ENCODE measurements at regions not wholly inside any gene's neighbourhood (a gene's known extent, or its start where the extent isn't known, plus 50 kb on each side); places are given as distances from the start of the nearest gene placed in this dataset.

- Histone ChIP-seq H4K8ac (ENCODE audit: low read depth, low read length) (no peak overlapping the region), H3K14ac (ENCODE audit: low read length) (no peak overlapping the region), H3K18ac (ENCODE audit: low read length) (no peak overlapping the region), H2AK5ac (ENCODE audit: low read length) (no peak overlapping the region), H2BK12ac (ENCODE audit: low read length) (no peak overlapping the region), H3K4me2 (ENCODE audit: low read length) (no peak overlapping the region), H4K91ac (ENCODE audit: low read depth, low read length) (no peak overlapping the region), H3K79me1 (ENCODE audit: low read length) (peaks cover 3% of the 10 kb centered on the region), H2AFZ (ENCODE audit: insufficient read depth, low read length, poor library complexity) (no peak overlapping the region), H4K12ac (ENCODE audit: low read depth, low read length) (no peak overlapping the region), H2BK5ac (ENCODE audit: low read depth, low read length, poor library complexity) (no peak overlapping the region), H3K27ac (ENCODE audit: low read depth, low read length) (no peak overlapping the region), H3K23ac (ENCODE audit: low read length) (no peak overlapping the region), H3K9me3 (ENCODE audit: insufficient read depth, low read depth, low read length) (peaks cover 5% of the 10 kb centered on the region), H2BK120ac (ENCODE audit: insufficient read depth, low read length, poor library complexity) (no peak overlapping the region), H3K9ac (ENCODE audit: low read length) (no peak overlapping the region), H3K4me1 (ENCODE audit: control insufficient read depth in 1 of 2, insufficient read depth in 2 of 2, low read length in 2 of 2) (peaks cover 9 to 11% of the 10 kb centered on the region in 2 experiments), H3K79me2 (ENCODE audit: control insufficient read depth, insufficient read depth, low read length, poor library complexity) (no peaks in the 10 kb centered on the region), H3K4ac (ENCODE audit: low read depth, low read length) (no peak overlapping the region), H3K36me3 (ENCODE audit: control insufficient read depth in 1 of 2, insufficient read depth in 2 of 2, low read length in 2 of 2) (no peaks in the 10 kb centered on the region), H3K4me3 (ENCODE audit: low read depth, low read length) (no peak overlapping the region), H3K27me3 (ENCODE audit: insufficient read depth, low read length) (no peaks in the 10 kb centered on the region)
- DNase-seq, result no peak
- no CpG with 5 or more reads among the region's 6 CpGs for WGBS (ENCODE audit: extremely low coverage, insufficient coverage, insufficient read length)
Measured at GRCh38 chr20:58138395-58138794, 90.1 kb downstream of the ANKRD60 start.

GRCh38 chr20:58137651-58138265, 90.7 kb downstream of the ANKRD60 start:
- no peak overlapping the region for H3K4me3 ChIP-seq (ENCODE audit: low read depth, low read length)
- no peak overlapping the region for H4K12ac ChIP-seq (ENCODE audit: low read depth, low read length)
- H3K9me3 ChIP-seq (ENCODE audit: insufficient read depth, low read depth, low read length), result peaks cover 5% of the 10 kb centered on the region
- H3K79me2 ChIP-seq (ENCODE audit: control insufficient read depth, insufficient read depth, low read length, poor library complexity), result no peaks in the 10 kb centered on the region
- no peak overlapping the region for H2AK5ac ChIP-seq (ENCODE audit: low read length)
- no peak overlapping the region for H4K8ac ChIP-seq (ENCODE audit: low read depth, low read length)
- no peak overlapping the region for H2BK120ac ChIP-seq (ENCODE audit: insufficient read depth, low read length, poor library complexity)
- peaks cover 3% of the 10 kb centered on the region for H3K79me1 ChIP-seq (ENCODE audit: low read length)
- H3K4me1 ChIP-seq (ENCODE audit: control insufficient read depth in 1 of 2, insufficient read depth in 2 of 2, low read length in 2 of 2), result peaks cover 8% of the 10 kb centered on the region in 2 experiments
- no peak overlapping the region for H3K14ac ChIP-seq (ENCODE audit: low read length)
- H3K36me3 ChIP-seq (ENCODE audit: control insufficient read depth in 1 of 2, insufficient read depth in 2 of 2, low read length in 2 of 2), result no peaks in the 10 kb centered on the region
- no peak overlapping the region for H2AFZ ChIP-seq (ENCODE audit: insufficient read depth, low read length, poor library complexity)
- DNase-seq, result no peak
- no peak overlapping the region for H3K9ac ChIP-seq (ENCODE audit: low read length)
- H3K27ac ChIP-seq (ENCODE audit: low read depth, low read length), result no peak overlapping the region
- H2BK12ac ChIP-seq (ENCODE audit: low read length), result no peak overlapping the region
- no peak overlapping the region for H2BK5ac ChIP-seq (ENCODE audit: low read depth, low read length, poor library complexity)
- H3K23ac ChIP-seq (ENCODE audit: low read length), result no peak overlapping the region
- H4K91ac ChIP-seq (ENCODE audit: low read depth, low read length), result no peak overlapping the region
- no peak overlapping the region for H3K4ac ChIP-seq (ENCODE audit: low read depth, low read length)
- H3K18ac ChIP-seq (ENCODE audit: low read length), result no peak overlapping the region
- H3K27me3 ChIP-seq (ENCODE audit: insufficient read depth, low read length), result no peaks in the 10 kb centered on the region
- no peak overlapping the region for H3K4me2 ChIP-seq (ENCODE audit: low read length)
- no CpG with 5 or more reads among the region's 9 CpGs for WGBS (ENCODE audit: extremely low coverage, insufficient coverage, insufficient read length)

GRCh38 chr20:58137236-58137635, 91.2 kb downstream of the ANKRD60 start:
- H3K79me1 ChIP-seq (ENCODE audit: low read length), result peaks cover 3% of the 10 kb centered on the region
- H3K14ac ChIP-seq (ENCODE audit: low read length), result no peak overlapping the region
- no peaks in the 10 kb centered on the region for H3K36me3 ChIP-seq (ENCODE audit: control insufficient read depth in 1 of 2, insufficient read depth in 2 of 2, low read length in 2 of 2)
- WGBS (ENCODE audit: extremely low coverage, insufficient coverage, insufficient read length), result no CpG with 5 or more reads among the region's 7 CpGs
- no peak overlapping the region for H4K8ac ChIP-seq (ENCODE audit: low read depth, low read length)
- no peak overlapping the region for H4K91ac ChIP-seq (ENCODE audit: low read depth, low read length)
- no peaks in the 10 kb centered on the region for H3K79me2 ChIP-seq (ENCODE audit: control insufficient read depth, insufficient read depth, low read length, poor library complexity)
- H3K4ac ChIP-seq (ENCODE audit: low read depth, low read length), result no peak overlapping the region
- H3K4me2 ChIP-seq (ENCODE audit: low read length), result no peak overlapping the region
- no peaks in the 10 kb centered on the region for H3K27me3 ChIP-seq (ENCODE audit: insufficient read depth, low read length)
- no peak overlapping the region for H4K12ac ChIP-seq (ENCODE audit: low read depth, low read length)
- H2BK5ac ChIP-seq (ENCODE audit: low read depth, low read length, poor library complexity), result no peak overlapping the region
- no peak overlapping the region for H2BK120ac ChIP-seq (ENCODE audit: insufficient read depth, low read length, poor library complexity)
- H2BK12ac ChIP-seq (ENCODE audit: low read length), result no peak overlapping the region
- H3K9ac ChIP-seq (ENCODE audit: low read length), result no peak overlapping the region
- no peak overlapping the region for H2AK5ac ChIP-seq (ENCODE audit: low read length)
- no peak for DNase-seq
- no peak overlapping the region for H2AFZ ChIP-seq (ENCODE audit: insufficient read depth, low read length, poor library complexity)
- H3K18ac ChIP-seq (ENCODE audit: low read length), result no peak overlapping the region
- no peak overlapping the region for H3K4me3 ChIP-seq (ENCODE audit: low read depth, low read length)
- H3K27ac ChIP-seq (ENCODE audit: low read depth, low read length), result no peak overlapping the region
- peaks cover 4% of the 10 kb centered on the region in 2 experiments for H3K4me1 ChIP-seq (ENCODE audit: control insufficient read depth in 1 of 2, insufficient read depth in 2 of 2, low read length in 2 of 2)
- peaks cover 5% of the 10 kb centered on the region for H3K9me3 ChIP-seq (ENCODE audit: insufficient read depth, low read depth, low read length)
- H3K23ac ChIP-seq (ENCODE audit: low read length), result no peak overlapping the region

GRCh38 chr20:58136149-58136484, 92.3 kb downstream of the ANKRD60 start:
- no peaks in the 10 kb centered on the region for H3K36me3 ChIP-seq (ENCODE audit: control insufficient read depth in 1 of 2, insufficient read depth in 2 of 2, low read length in 2 of 2)
- H3K4me2 ChIP-seq (ENCODE audit: low read length), result no peak overlapping the region
- H3K79me2 ChIP-seq (ENCODE audit: control insufficient read depth, insufficient read depth, low read length, poor library complexity), result no peaks in the 10 kb centered on the region
- H3K27ac ChIP-seq (ENCODE audit: low read depth, low read length), result no peak overlapping the region
- H3K18ac ChIP-seq (ENCODE audit: low read length), result no peak overlapping the region
- no peak for DNase-seq
- H3K23ac ChIP-seq (ENCODE audit: low read length), result no peak overlapping the region
- no peaks in the 10 kb centered on the region for H3K79me1 ChIP-seq (ENCODE audit: low read length)
- H3K4ac ChIP-seq (ENCODE audit: low read depth, low read length), result no peak overlapping the region
- H3K27me3 ChIP-seq (ENCODE audit: insufficient read depth, low read length), result no peaks in the 10 kb centered on the region
- no peaks in the 10 kb centered on the region for H3K4me1 ChIP-seq (ENCODE audit: control insufficient read depth in 1 of 2, insufficient read depth in 2 of 2, low read length in 2 of 2)
- H4K12ac ChIP-seq (ENCODE audit: low read depth, low read length), result no peak overlapping the region
- WGBS (ENCODE audit: extremely low coverage, insufficient coverage, insufficient read length), result no CpG with 5 or more reads among the region's 5 CpGs
- H3K4me3 ChIP-seq (ENCODE audit: low read depth, low read length), result no peak overlapping the region
- no peak overlapping the region for H3K14ac ChIP-seq (ENCODE audit: low read length)
- H3K9ac ChIP-seq (ENCODE audit: low read length), result no peak overlapping the region
- no peak overlapping the region for H2BK120ac ChIP-seq (ENCODE audit: insufficient read depth, low read length, poor library complexity)
- no peak overlapping the region for H2BK12ac ChIP-seq (ENCODE audit: low read length)
- H2AFZ ChIP-seq (ENCODE audit: insufficient read depth, low read length, poor library complexity), result no peak overlapping the region
- H4K91ac ChIP-seq (ENCODE audit: low read depth, low read length), result no peak overlapping the region
- H4K8ac ChIP-seq (ENCODE audit: low read depth, low read length), result no peak overlapping the region
- H3K9me3 ChIP-seq (ENCODE audit: insufficient read depth, low read depth, low read length), result peaks cover 5% of the 10 kb centered on the region
- no peak overlapping the region for H2AK5ac ChIP-seq (ENCODE audit: low read length)
- no peak overlapping the region for H2BK5ac ChIP-seq (ENCODE audit: low read depth, low read length, poor library complexity)
